Endothelial cell of umbilical vein (primary cell): ENCODE measurements at regions not wholly inside any gene's neighbourhood (a gene's known extent, or its start where the extent isn't known, plus 50 kb on each side); places are given as distances from the start of the nearest gene placed in this dataset.

Experiments used
- BruUV-seq: library from RNA; stranded (reverse); fragments of 400-500 nt; replicated peaks from 2 replicates; lab custom pipeline; 2021; lab: Mats Ljungman, UMichigan
- CTCF ChIA-PET: fragments of 300-600, 350-600 bp; sonication (Branson Sonifier 250); formaldehyde crosslinking; loops from one replicate; lab custom pipeline; 2021; ENCODE audit warnings: antibody characterized with exemption, inconsistent platforms; lab: Charles Lee
- POLR2A ChIA-PET: fragments of 300-600, 350-600 bp; sonication (Branson Sonifier 250); formaldehyde crosslinking; loops from one replicate; lab custom pipeline; 2021; ENCODE audit warnings: antibody characterized with exemption, inconsistent platforms; lab: Charles Lee
- DNase-seq: peaks from one replicate; pipeline ENCODE4 v3.0.0-alpha.2; 2011; ENCODE audit warnings: low read depth, low spot score
- FAIRE-seq: peaks from 2 replicates; lab custom pipeline; 2011; peaks lifted over from hg19 to GRCh38; lab: Jason Lieb, UNC
- H2AFZ ChIP-seq: 2 replicates; pipeline ENCODE4 v1.6.0; 2012; ENCODE audit warnings: low read depth, low read length, control low read depth, inconsistent platforms
- H3K27ac ChIP-seq: 2 replicates; pipeline ENCODE4 v1.5.1; 2011; ENCODE audit warnings: low read depth, mild to moderate bottlenecking, control low read depth, low read length, moderate library complexity; ENCODE audit not compliant: insufficient read depth
- H3K27me3 ChIP-seq, 2 experiments: 2 replicates each; pipeline versions ENCODE4 v1.6.0 to v1.6.1; 2011; ENCODE audit warnings: low read length in 2 of 2, mixed read lengths in 1 of 2; ENCODE audit not compliant: control insufficient read depth in 2 of 2, insufficient read depth in 2 of 2
- H3K36me3 ChIP-seq, 2 experiments: 2 replicates in 1 of 2; 3 replicates in 1 of 2; pipeline ENCODE4 v1.5.1; 2011; ENCODE audit warnings: low read length in 2 of 2, mild to moderate bottlenecking in 1 of 2, moderate library complexity in 1 of 2; ENCODE audit not compliant: control insufficient read depth in 2 of 2, insufficient read depth in 2 of 2; ENCODE audit errors: extremely low read depth in 1 of 2
- H3K4me1 ChIP-seq: 3 replicates; pipeline ENCODE4 v1.5.1; 2011; ENCODE audit warnings: mild to moderate bottlenecking, low read length; ENCODE audit not compliant: control insufficient read depth, insufficient read depth; ENCODE audit errors: extremely low read depth
- H3K4me2 ChIP-seq: 2 replicates; pipeline ENCODE4 v1.6.1; 2011; ENCODE audit warnings: low read length, control low read depth, mixed read lengths; ENCODE audit not compliant: insufficient read depth
- H3K4me3 ChIP-seq, 3 experiments: fragments of 200-600 bp in 1 of 3; sonication (generic), shearing (Covaris generic) in 1 of 3; replicated peaks in 1 of 3; 2 replicates each; pipeline ENCODE4 v1.5.1; 2011 to 2016; ENCODE audit warnings: control low read depth in 3 of 3, low read length in 3 of 3, mild to moderate bottlenecking in 2 of 3, inconsistent platforms in 1 of 3, low read depth in 1 of 3, moderate library complexity in 1 of 3; ENCODE audit not compliant: insufficient read depth in 1 of 3
- H3K79me2 ChIP-seq: 2 replicates; pipeline ENCODE4 v1.6.0; 2012; ENCODE audit warnings: low read length, inconsistent platforms; ENCODE audit not compliant: control insufficient read depth, insufficient read depth
- H3K9ac ChIP-seq: replicated peaks from 2 replicates; pipeline ENCODE3; 2011; ENCODE audit warnings: low read length, control low read depth; ENCODE audit not compliant: insufficient read depth; ENCODE audit errors: extremely low read depth
- H3K9me1 ChIP-seq: replicated peaks from 3 replicates; pipeline ENCODE4 v1.6.0; 2011; ENCODE audit warnings: mild to moderate bottlenecking, low read length; ENCODE audit not compliant: control insufficient read depth, insufficient read depth; ENCODE audit errors: extremely low read depth
- H3K9me3 ChIP-seq: replicated peaks from 2 replicates; pipeline ENCODE4 v1.5.1; 2012; ENCODE audit warnings: low read length, inconsistent platforms; ENCODE audit not compliant: control insufficient read depth, insufficient read depth
- H4K20me1 ChIP-seq: replicated peaks from 2 replicates; pipeline ENCODE3; 2011; ENCODE audit warnings: mild to moderate bottlenecking, low read length; ENCODE audit not compliant: control insufficient read depth, insufficient read depth; ENCODE audit errors: extremely low read depth
- EZH2 ChIP-seq: IDR thresholded peaks from 2 replicates; pipeline ENCODE4 v1.6.1; 2012; ENCODE audit warnings: borderline replicate concordance, low read depth, mild to moderate bottlenecking, moderate library complexity, low read length, inconsistent platforms; ENCODE audit not compliant: severe bottlenecking
- FOS ChIP-seq: IDR thresholded peaks from 2 replicates; pipeline ENCODE4 v1.6.1; 2011; ENCODE audit warnings: mild to moderate bottlenecking, low read length, moderate library complexity, borderline replicate concordance; ENCODE audit not compliant: insufficient read depth
- GATA2 ChIP-seq: IDR thresholded peaks from 2 replicates; pipeline ENCODE4 v1.7.0; 2011; ENCODE audit warnings: low read depth, mild to moderate bottlenecking, moderate library complexity, mixed read lengths, low read length; ENCODE audit not compliant: insufficient read length, insufficient read depth
- JUN ChIP-seq: IDR thresholded peaks from 2 replicates; pipeline ENCODE4 v1.6.1; 2011; ENCODE audit warnings: borderline replicate concordance, low read depth; ENCODE audit not compliant: insufficient read length, insufficient read depth
- MAX ChIP-seq: IDR thresholded peaks from 2 replicates; pipeline ENCODE4 v1.6.1; 2011; ENCODE audit not compliant: insufficient read depth, insufficient read length
- MYC ChIP-seq: IDR thresholded peaks from one replicate; pipeline ENCODE4 v1.6.1; 2011; ENCODE audit warnings: mild to moderate bottlenecking, low read depth, low read length
- POLR2A ChIP-seq: IDR thresholded peaks from 2 replicates; pipeline ENCODE4 v1.6.1; 2012; ENCODE audit warnings: low read depth, mild to moderate bottlenecking, control low read depth, low read length
- POLR2AphosphoS5 ChIP-seq: IDR thresholded peaks from 2 replicates; pipeline ENCODE4 v1.6.1; 2012; ENCODE audit warnings: low read depth, mild to moderate bottlenecking, control low read depth, low read length, moderate library complexity; ENCODE audit not compliant: insufficient read depth
- dilution Hi-C: fragments of 300-500 bp; cut with MboI; formaldehyde crosslinking; loops from one replicate; pipeline ENCODE4 v1.15.0; 2019; ENCODE audit warnings: low sequenced_read_pairs; ENCODE audit not compliant: extremely low pct_ligation_motif_present
- intact Hi-C: fragments of 100-400 bp; cut with micrococcal nuclease; formaldehyde crosslinking; loops from one replicate; pipeline ENCODE4 v1.10.0; 2022
- TF ChIP-seq, protein P1 (sequence below), 2 donors: IDR thresholded peaks; 1 replicate in 1 of 2; 2 replicates in 1 of 2; pipeline ENCODE4 v1.5.1; 2011; ENCODE audit warnings: low read length in 2 of 2, mild to moderate bottlenecking in 2 of 2, moderate library complexity in 2 of 2, control low read depth in 1 of 2, inconsistent platforms in 1 of 2, low read depth in 1 of 2; ENCODE audit not compliant: insufficient read depth in 1 of 2; ENCODE audit errors: extremely low read depth in 1 of 2

GRCh38 chr7:69336976-69337375 lies 261.3 kb upstream of the AUTS2 start:
- DNase-seq (no peak), FAIRE-seq (no peak)
- intact Hi-C loops = no loop called here
- ChIA-PET CTCF (no interaction called here), POLR2A (no interaction called here)
- H3K9ac ChIP-seq = no peak overlapping the region
- dilution Hi-C loops = no loop called here
- H3K9me3 ChIP-seq = no peaks in the 10 kb centered on the region
- BruUV-seq = no TSS peak
- no peaks in the 10 kb centered on the region for H3K79me2 ChIP-seq
- H3K27ac ChIP-seq = no peak overlapping the region
- H3K4me3 ChIP-seq = no peak overlapping the region
- H3K9me1 ChIP-seq = no peaks in the 10 kb centered on the region
- no peak for TF ChIP-seq POLR2A
- TF ChIP-seq GATA2 = no peak
- no peak for TF ChIP-seq JUN
- no peak for TF ChIP-seq EZH2
- TF ChIP-seq POLR2AphosphoS5 = no peak
- no peak for TF ChIP-seq MYC
- no peak for TF ChIP-seq MAX
- TF ChIP-seq, protein P1, sequence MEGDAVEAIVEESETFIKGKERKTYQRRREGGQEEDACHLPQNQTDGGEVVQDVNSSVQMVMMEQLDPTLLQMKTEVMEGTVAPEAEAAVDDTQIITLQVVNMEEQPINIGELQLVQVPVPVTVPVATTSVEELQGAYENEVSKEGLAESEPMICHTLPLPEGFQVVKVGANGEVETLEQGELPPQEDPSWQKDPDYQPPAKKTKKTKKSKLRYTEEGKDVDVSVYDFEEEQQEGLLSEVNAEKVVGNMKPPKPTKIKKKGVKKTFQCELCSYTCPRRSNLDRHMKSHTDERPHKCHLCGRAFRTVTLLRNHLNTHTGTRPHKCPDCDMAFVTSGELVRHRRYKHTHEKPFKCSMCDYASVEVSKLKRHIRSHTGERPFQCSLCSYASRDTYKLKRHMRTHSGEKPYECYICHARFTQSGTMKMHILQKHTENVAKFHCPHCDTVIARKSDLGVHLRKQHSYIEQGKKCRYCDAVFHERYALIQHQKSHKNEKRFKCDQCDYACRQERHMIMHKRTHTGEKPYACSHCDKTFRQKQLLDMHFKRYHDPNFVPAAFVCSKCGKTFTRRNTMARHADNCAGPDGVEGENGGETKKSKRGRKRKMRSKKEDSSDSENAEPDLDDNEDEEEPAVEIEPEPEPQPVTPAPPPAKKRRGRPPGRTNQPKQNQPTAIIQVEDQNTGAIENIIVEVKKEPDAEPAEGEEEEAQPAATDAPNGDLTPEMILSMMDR (IDR thresholded peaks at IDR 0.05; ENCODE audit: extremely low read depth in 1 of 2, insufficient read depth in 1 of 2, low read depth in 1 of 2, low read length in 2 of 2) = no peak
- TF ChIP-seq FOS = no peak
- H3K27me3 ChIP-seq = no peaks in the 10 kb centered on the region
- no peaks in the 10 kb centered on the region for H4K20me1 ChIP-seq
- H3K4me1 ChIP-seq = no peaks in the 10 kb centered on the region
- no peak overlapping the region for H2AFZ ChIP-seq
- no peaks in the 10 kb centered on the region for H3K36me3 ChIP-seq
- H3K4me2 ChIP-seq = no peak overlapping the region
